Neural progenitor cell (in vitro differentiated cells): ENCODE measurements at regions not wholly inside any gene's neighbourhood (a gene's known extent, or its start where the extent isn't known, plus 50 kb on each side); places are given as distances from the start of the nearest gene placed in this dataset.
"Not testable (repeated sequence)": the region's sequence is repeated elsewhere in the genome, so short reads cannot be mapped to it uniquely, and the experiment has no call there.

Source experiments
- DNase-seq: peaks from one replicate; pipeline ENCODE4 v3.0.0-alpha.2; 2016; ENCODE audit warnings: low spot score
- H2AFZ ChIP-seq: fragments of 200-600 bp; sonication (generic); replicated peaks from 2 replicates; pipeline ENCODE4 v1.6.1; 2016; ENCODE audit warnings: antibody characterized with exemption
- H3F3A ChIP-seq: fragments of 200-600 bp; sonication (generic); 2 replicates; pipeline ENCODE4 v1.6.1; 2016; ENCODE audit warnings: antibody characterized with exemption, low read depth
- H3K27ac ChIP-seq: fragments of 200-600 bp; sonication (generic); 2 replicates; pipeline ENCODE4 v1.5.1; 2016; ENCODE audit warnings: mild to moderate bottlenecking
- H3K27me3 ChIP-seq: fragments of 200-600 bp; sonication (generic); 2 replicates; pipeline ENCODE4 v1.6.1; 2016; ENCODE audit warnings: mild to moderate bottlenecking, moderate library complexity
- H3K36me3 ChIP-seq: fragments of 200-600 bp; sonication (generic); 2 replicates; pipeline ENCODE4 v1.5.1; 2016
- H3K4me1 ChIP-seq: fragments of 200-600 bp; sonication (generic); 2 replicates; pipeline ENCODE4 v1.6.1; 2016; ENCODE audit warnings: mixed run types
- H3K4me2 ChIP-seq: fragments of 200-600 bp; sonication (generic); 2 replicates; pipeline ENCODE4 v1.6.1; 2016
- H3K4me3 ChIP-seq: fragments of 200-600 bp; sonication (generic); 2 replicates; pipeline ENCODE4 v1.5.1; 2016
- H3K79me2 ChIP-seq: fragments of 200-600 bp; sonication (generic); 2 replicates; pipeline ENCODE4 v1.6.1; 2016; ENCODE audit warnings: low read depth
- H3K9ac ChIP-seq: fragments of 200-600 bp; sonication (generic); 2 replicates; pipeline ENCODE4 v1.6.1; 2016
- H3K9me3 ChIP-seq: fragments of 200-600 bp; sonication (generic); 2 replicates; pipeline ENCODE4 v1.5.1; 2016; ENCODE audit warnings: low read depth
- H4K20me1 ChIP-seq: fragments of 200-600 bp; sonication (generic); 2 replicates; pipeline ENCODE4 v1.6.1; 2016; ENCODE audit warnings: low read depth
- H3K27ac Mint-ChIP-seq: 3 replicates; pipeline ENCODE4 v1.8.0; 2021; ENCODE audit warnings: mixed read lengths
- H3K27me3 Mint-ChIP-seq: 2 replicates; pipeline ENCODE4 v1.8.0; 2022; ENCODE audit warnings: low read depth, mild to moderate bottlenecking, inconsistent platforms, moderate library complexity, mixed read lengths; ENCODE audit not compliant: insufficient read depth
- H3K36me3 Mint-ChIP-seq: 3 replicates; pipeline ENCODE4 v1.8.0; 2021; ENCODE audit warnings: mixed read lengths
- H3K4me1 Mint-ChIP-seq: 3 replicates; pipeline ENCODE4 v1.8.0; 2021; ENCODE audit warnings: mixed read lengths
- H3K4me3 Mint-ChIP-seq: 3 replicates; pipeline ENCODE4 v1.8.0; 2021; ENCODE audit warnings: mild to moderate bottlenecking, moderate library complexity, mixed read lengths
- H3K9me3 Mint-ChIP-seq: 3 replicates; pipeline ENCODE4 v1.8.0; 2020; ENCODE audit warnings: mixed read lengths
- CTCF ChIP-seq: fragments of 200-600 bp; sonication (generic); IDR thresholded peaks from 2 replicates; pipeline ENCODE4 v1.5.1; 2017; ENCODE audit warnings: antibody characterized with exemption, mild to moderate bottlenecking
- EZH2 ChIP-seq: fragments of 200-600 bp; sonication (generic); IDR thresholded peaks from 2 replicates; pipeline ENCODE4 v1.6.1; 2017; ENCODE audit warnings: antibody characterized with exemption, mild to moderate bottlenecking, moderate library complexity
- EZH2phosphoT487 ChIP-seq: fragments of 200-600 bp; sonication (generic); IDR thresholded peaks from 2 replicates; pipeline ENCODE4 v1.6.1; 2017; ENCODE audit warnings: antibody characterized with exemption

GRCh38 chr15:95041297-95041696 lies 809.9 kb downstream of the MCTP2 start:
- Mint-ChIP-seq H3K36me3 (no peaks in the 10 kb centered on the region), H3K4me1 (peaks cover 15% of the 10 kb centered on the region), H3K4me3 (no peak overlapping the region), H3K27ac (no peak overlapping the region), H3K9me3 (peaks cover 7% of the 10 kb centered on the region), H3K27me3 (peaks cover 4% of the 10 kb centered on the region)
- Histone ChIP-seq H3K4me2 (no peak overlapping the region), H3K79me2 (no peaks in the 10 kb centered on the region), H3K36me3 (no peaks in the 10 kb centered on the region), H2AFZ (no peak overlapping the region), H3K27ac (no peak overlapping the region), H3K9me3 (no peaks in the 10 kb centered on the region), H3K9ac (no peak overlapping the region), H3K27me3 (no peaks in the 10 kb centered on the region), H3K4me3 (no peak overlapping the region), H3F3A (peaks cover 26% of the 10 kb centered on the region), H4K20me1 (no peaks in the 10 kb centered on the region), H3K4me1 (peaks cover 26% of the 10 kb centered on the region)
- DNase-seq = no peak
- TF ChIP-seq CTCF = no peak
- no peak for TF ChIP-seq EZH2
- no peak for TF ChIP-seq EZH2phosphoT487

- H3K9me3 ChIP-seq, H3K36me3 Mint-ChIP-seq, H3K4me3 Mint-ChIP-seq, H3K4me3 ChIP-seq, H3K27me3 Mint-ChIP-seq, H4K20me1 ChIP-seq, H3K79me2 ChIP-seq, H3K36me3 ChIP-seq, H3K27me3 ChIP-seq, H3K9ac ChIP-seq, H3K27ac Mint-ChIP-seq: not testable (repeated sequence)
- H3K27ac ChIP-seq = peak overlapping the region; percentile 51
- H3K4me1 ChIP-seq = peaks cover 26% of the 10 kb centered on the region
- peak overlapping the region; percentile 39 for H2AFZ ChIP-seq
- peaks cover 26% of the 10 kb centered on the region for H3F3A ChIP-seq
- DNase-seq = peak; percentile 21
- H3K4me1 Mint-ChIP-seq = peaks cover 15% of the 10 kb centered on the region
- H3K9me3 Mint-ChIP-seq = peaks cover 14% of the 10 kb centered on the region
- peak overlapping the region; percentile 39 for H3K4me2 ChIP-seq
Observed at GRCh38 chr15:95043236-95043932, 812.0 kb downstream of the MCTP2 start.

GRCh38 chr15:95043933-95044313 lies 812.6 kb downstream of the MCTP2 start:
- Mint-ChIP-seq H3K27me3 (peaks cover 2% of the 10 kb centered on the region), H3K27ac (no peak overlapping the region)

More at GRCh38 chr15:95043933-95044313, 812.6 kb downstream of the MCTP2 start:
- H3K36me3 ChIP-seq = no peaks in the 10 kb centered on the region
- H3F3A ChIP-seq = peaks cover 26% of the 10 kb centered on the region
- peaks cover 14% of the 10 kb centered on the region for H3K9me3 Mint-ChIP-seq
- no peak overlapping the region for H3K4me3 ChIP-seq
- H3K4me1 ChIP-seq = peaks cover 26% of the 10 kb centered on the region
- peaks cover 15% of the 10 kb centered on the region for H3K4me1 Mint-ChIP-seq
- H3K9me3 ChIP-seq = peaks cover 6% of the 10 kb centered on the region
- TF ChIP-seq CTCF = no peak
- TF ChIP-seq EZH2 = no peak
- no peak for TF ChIP-seq EZH2phosphoT487
- no peaks in the 10 kb centered on the region for H4K20me1 ChIP-seq
- DNase-seq = no peak
- H3K79me2 ChIP-seq = no peaks in the 10 kb centered on the region
- H3K9ac ChIP-seq = no peak overlapping the region
- H2AFZ ChIP-seq = peak overlapping the region; percentile 39
- H3K27me3 ChIP-seq = no peaks in the 10 kb centered on the region
- H3K4me2 ChIP-seq = peak overlapping the region; percentile 39
- peak overlapping the region; percentile 24 for H3K27ac ChIP-seq
- no peaks in the 10 kb centered on the region for H3K36me3 Mint-ChIP-seq
- H3K4me3 Mint-ChIP-seq = no peak overlapping the region
